AG04450 (cell line): ENCODE measurements at regions not wholly inside any gene's neighbourhood (a gene's known extent, or its start where the extent isn't known, plus 50 kb on each side); places are given as distances from the start of the nearest gene placed in this dataset.

Experiments used
- CTCF ChIA-PET: fragments of 300-600, 350-600 bp; formaldehyde crosslinking; extraction: SDS; loops from one replicate; lab custom pipeline; 2022; ENCODE audit warnings: antibody characterized with exemption, inconsistent platforms; lab: Charles Lee
- POLR2A ChIA-PET: fragments of 350-600 bp; formaldehyde crosslinking; extraction: SDS; loops from one replicate; lab custom pipeline; 2021; ENCODE audit warnings: antibody characterized with exemption, inconsistent platforms; lab: Yijun Ruan, JAX
- DNase-seq: peaks from one replicate; pipeline ENCODE4 v3.0.0-alpha.2; 2011; ENCODE audit warnings: low read depth, low spot score
- H3K27ac ChIP-seq: one replicate; pipeline ENCODE4 v1.5.1; 2012; ENCODE audit warnings: low read depth, low read length, control low read depth
- H3K27me3 ChIP-seq: one replicate; pipeline ENCODE4 v1.6.0; 2012; ENCODE audit warnings: low read length; ENCODE audit not compliant: control insufficient read depth, insufficient read depth
- H3K4me3 ChIP-seq: 2 replicates; pipeline ENCODE4 v1.5.1; 2011; ENCODE audit warnings: mild to moderate bottlenecking, low read depth, low read length, control low read depth
- H3K9me3 ChIP-seq: 2 replicates; pipeline ENCODE4 v1.5.1; 2012; ENCODE audit warnings: low read length; ENCODE audit not compliant: control insufficient read depth, insufficient read depth
- TF ChIP-seq, protein P1 (sequence below): IDR thresholded peaks from 2 replicates; pipeline ENCODE4 v1.5.1; 2011; ENCODE audit warnings: low read depth, low read length, control low read depth, inconsistent platforms

DNA sequence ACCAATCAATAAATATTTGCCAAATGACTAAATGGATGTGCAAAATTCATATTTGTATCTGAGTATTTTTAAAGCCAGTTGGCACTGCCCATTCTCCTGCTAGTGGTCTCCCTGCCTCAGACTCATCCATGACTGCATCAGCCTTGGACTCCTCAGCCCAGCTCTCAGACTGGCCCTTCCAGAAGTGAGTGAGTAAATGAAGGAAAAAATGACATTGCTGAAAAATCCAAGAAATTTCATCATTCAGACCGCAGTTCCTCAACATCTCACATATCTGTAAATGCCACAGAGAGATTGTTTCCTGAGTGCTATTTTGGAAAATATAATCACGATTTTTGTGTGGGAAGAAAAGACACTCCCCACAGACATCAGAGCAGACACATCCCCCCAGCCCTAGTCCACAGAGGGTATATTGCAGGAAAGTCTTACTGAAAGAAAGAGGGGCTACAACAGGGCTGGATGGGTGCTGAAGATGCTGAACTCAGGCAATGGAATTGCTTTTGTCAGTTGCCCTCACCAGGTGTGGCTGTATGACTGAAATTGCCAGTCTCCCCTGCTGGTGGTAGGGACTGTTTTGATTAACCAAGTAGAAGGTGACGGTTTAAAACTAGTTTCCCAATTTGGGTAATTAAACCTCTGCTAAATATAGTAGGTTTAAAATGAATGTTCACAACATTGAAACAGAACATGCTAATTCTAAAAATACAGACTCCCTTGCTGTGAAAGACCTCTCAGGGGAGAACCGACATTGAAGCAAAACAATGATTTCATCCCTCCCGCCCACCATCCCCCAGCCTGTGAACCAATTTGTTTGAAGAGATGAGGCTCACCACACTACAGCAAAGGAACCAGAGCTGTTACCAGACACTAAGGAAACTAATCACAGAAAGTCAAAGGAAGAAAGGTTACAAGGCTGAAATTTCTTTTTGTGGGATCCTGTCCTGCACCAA lies 158.8 kb downstream of the DEPDC1B start:
- Histone ChIP-seq H3K4me3 (no peak overlapping the region), H3K27me3 (no peaks in the 10 kb centered on the region), H3K9me3 (no peaks in the 10 kb centered on the region), H3K27ac (no peak overlapping the region)
- CTCF ChIA-PET, result no interaction called here
- DNase-seq, result no peak
- POLR2A ChIA-PET, result no interaction called here
- TF ChIP-seq, protein P1, sequence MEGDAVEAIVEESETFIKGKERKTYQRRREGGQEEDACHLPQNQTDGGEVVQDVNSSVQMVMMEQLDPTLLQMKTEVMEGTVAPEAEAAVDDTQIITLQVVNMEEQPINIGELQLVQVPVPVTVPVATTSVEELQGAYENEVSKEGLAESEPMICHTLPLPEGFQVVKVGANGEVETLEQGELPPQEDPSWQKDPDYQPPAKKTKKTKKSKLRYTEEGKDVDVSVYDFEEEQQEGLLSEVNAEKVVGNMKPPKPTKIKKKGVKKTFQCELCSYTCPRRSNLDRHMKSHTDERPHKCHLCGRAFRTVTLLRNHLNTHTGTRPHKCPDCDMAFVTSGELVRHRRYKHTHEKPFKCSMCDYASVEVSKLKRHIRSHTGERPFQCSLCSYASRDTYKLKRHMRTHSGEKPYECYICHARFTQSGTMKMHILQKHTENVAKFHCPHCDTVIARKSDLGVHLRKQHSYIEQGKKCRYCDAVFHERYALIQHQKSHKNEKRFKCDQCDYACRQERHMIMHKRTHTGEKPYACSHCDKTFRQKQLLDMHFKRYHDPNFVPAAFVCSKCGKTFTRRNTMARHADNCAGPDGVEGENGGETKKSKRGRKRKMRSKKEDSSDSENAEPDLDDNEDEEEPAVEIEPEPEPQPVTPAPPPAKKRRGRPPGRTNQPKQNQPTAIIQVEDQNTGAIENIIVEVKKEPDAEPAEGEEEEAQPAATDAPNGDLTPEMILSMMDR, result no peak

DNA sequence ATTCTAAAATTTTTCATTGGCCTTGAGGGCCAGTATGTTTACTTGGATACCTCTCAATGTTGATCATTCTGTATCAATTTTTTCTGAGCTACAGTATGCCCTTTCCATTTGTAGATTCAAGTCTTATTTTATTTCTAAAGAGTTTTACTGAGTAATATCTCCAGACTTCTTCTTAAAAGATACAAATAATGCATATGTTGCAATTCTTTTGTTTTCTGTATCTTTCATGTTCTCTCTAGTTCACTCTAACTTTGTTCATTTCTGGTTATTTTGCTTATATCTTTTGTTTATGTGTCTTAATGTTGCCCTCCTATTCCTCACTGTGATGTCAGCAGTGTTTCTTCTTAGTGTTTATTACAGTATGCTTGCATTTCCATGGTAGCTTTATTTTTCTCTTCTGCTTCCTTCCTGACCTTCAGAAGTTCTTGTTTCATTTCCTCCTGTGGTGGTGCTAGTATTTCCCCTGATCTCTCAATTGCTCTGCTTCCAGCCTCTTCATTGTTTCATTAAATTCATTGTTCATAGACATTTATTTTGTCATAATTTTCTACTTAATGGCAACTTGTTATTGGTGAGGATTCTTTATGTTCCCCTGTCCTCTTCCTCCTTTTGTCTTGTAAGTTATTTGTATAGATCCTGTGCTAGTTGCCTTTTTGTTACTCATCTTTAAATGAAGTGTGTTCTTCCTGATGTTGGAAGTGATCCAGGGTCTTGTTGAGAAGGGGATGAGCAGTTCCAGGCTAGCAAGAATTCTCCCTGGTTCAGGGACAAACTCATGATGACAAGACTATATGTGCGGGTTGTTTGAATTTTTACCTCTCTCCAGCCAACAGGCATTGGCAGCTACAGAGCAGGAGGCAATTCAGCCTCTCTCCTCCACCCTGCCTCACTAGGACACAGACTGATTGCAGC lies 160.8 kb downstream of the DEPDC1B start:
- no peak for DNase-seq
- Histone ChIP-seq H3K9me3 (no peaks in the 10 kb centered on the region), H3K4me3 (no peak overlapping the region), H3K27me3 (no peaks in the 10 kb centered on the region), H3K27ac (no peak overlapping the region)
- TF ChIP-seq, protein P1, result no peak
- CTCF ChIA-PET, result interaction anchor here (0.7 to 1.8 kb wide), 2 partner anchors 110 to 130 kb away, joined by 3 to 5 read pairs; no protein-coding TSS in a partner anchor
- POLR2A ChIA-PET, result no interaction called here

DNA sequence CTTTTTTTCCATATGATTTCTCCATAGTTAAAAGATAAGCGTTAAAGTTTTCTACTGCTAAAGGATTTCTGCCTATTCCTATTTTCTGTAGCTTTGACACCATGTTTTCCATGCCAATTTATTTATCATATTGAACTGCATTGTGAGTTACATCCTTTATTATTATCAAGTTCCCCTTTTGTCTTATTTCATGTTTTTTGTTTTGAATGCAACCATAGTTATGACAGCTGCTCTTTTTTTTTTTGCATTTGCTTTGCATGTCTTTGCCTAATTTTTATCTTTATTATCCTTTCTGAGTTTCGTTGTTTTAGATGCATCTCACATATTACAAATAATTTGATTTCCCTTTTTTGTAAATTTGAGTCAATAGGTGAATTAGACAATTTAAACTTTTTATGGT lies 161.5 kb downstream of the DEPDC1B start:
- TF ChIP-seq, protein P1, result no peak
- H3K27ac ChIP-seq, result no peak overlapping the region
- no peak for DNase-seq
- ChIA-PET POLR2A (no interaction called here), CTCF (interaction anchor here (1.8 kb wide), 1 partner anchor 131 kb away, joined by 5 read pairs; no protein-coding TSS in a partner anchor)
- no peaks in the 10 kb centered on the region for H3K9me3 ChIP-seq
- H3K27me3 ChIP-seq, result no peaks in the 10 kb centered on the region
- H3K4me3 ChIP-seq, result no peak overlapping the region

DNA sequence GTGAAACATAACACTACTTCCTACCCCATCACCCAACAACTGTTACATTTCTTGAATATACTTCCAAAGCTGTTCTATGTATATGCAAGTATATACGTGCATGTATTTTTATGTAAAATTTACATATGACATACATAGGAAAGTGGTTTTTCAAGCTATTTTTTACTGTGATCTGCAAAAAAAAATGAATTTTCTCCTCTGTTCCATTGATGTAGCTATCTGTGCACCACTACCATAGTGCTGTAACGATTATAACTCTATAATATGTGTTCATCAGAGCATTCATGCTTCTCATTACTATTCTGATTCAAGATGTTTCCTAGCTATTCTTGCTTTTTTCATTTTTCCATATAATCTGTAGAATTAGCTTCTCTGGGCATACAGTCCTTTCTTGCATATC lies 164.0 kb downstream of the DEPDC1B start:
- Histone ChIP-seq H3K4me3 (no peak overlapping the region), H3K27ac (no peak overlapping the region), H3K27me3 (no peaks in the 10 kb centered on the region), H3K9me3 (no peaks in the 10 kb centered on the region)
- CTCF ChIA-PET, result no interaction called here
- no peak for DNase-seq
- TF ChIP-seq, protein P1, result no peak
- POLR2A ChIA-PET, result no interaction called here
